Thoracic aorta (tissue), 2 donors: ENCODE measurements at regions not wholly inside any gene's neighbourhood (a gene's known extent, or its start where the extent isn't known, plus 50 kb on each side); places are given as distances from the start of the nearest gene placed in this dataset.

Experiments
- ATAC-seq: fragments of 150-250 bp; one replicate; pipeline ENCODE4 v1.8.0; 2017; ENCODE audit warnings: low read depth; ENCODE audit not compliant: insufficient number of reproducible peaks, low FRiP score
- DNase-seq: peaks from one replicate; pipeline ENCODE4 v3.0.0-alpha.2; 2020; ENCODE audit warnings: low spot score
- H3K27ac ChIP-seq, 2 donors: fragments of 200-600 bp; sonication (generic); 1 replicate in 1 of 2; 2 replicates in 1 of 2; pipeline ENCODE4 v1.5.1; 2016; ENCODE audit warnings: mild to moderate bottlenecking in 2 of 2, moderate library complexity in 2 of 2
- H3K27me3 ChIP-seq: fragments of 200-600 bp; sonication (generic); replicated peaks from 2 replicates; pipeline ENCODE4 v1.6.0; 2016; ENCODE audit warnings: mild to moderate bottlenecking; ENCODE audit not compliant: insufficient read depth
- H3K36me3 ChIP-seq: fragments of 200-600 bp; sonication (generic); one replicate; pipeline ENCODE4 v1.5.1; 2016
- H3K4me1 ChIP-seq, 2 donors: fragments of 200-600 bp; sonication (generic); 1 replicate in 1 of 2; 2 replicates in 1 of 2; pipeline versions ENCODE4 v1.5.1 to v1.6.0; 2016; ENCODE audit warnings: low read depth in 2 of 2, mild to moderate bottlenecking in 1 of 2; ENCODE audit not compliant: control insufficient read depth in 1 of 2
- H3K4me3 ChIP-seq: fragments of 200-600 bp; sonication (generic); 2 replicates; pipeline ENCODE4 v1.5.1; 2016; ENCODE audit warnings: mild to moderate bottlenecking
- H3K9me3 ChIP-seq: fragments of 200-600 bp; sonication (generic); 2 replicates; pipeline ENCODE4 v1.5.1; 2016
- TF ChIP-seq, protein P1 (sequence below): fragments of 200-600 bp; sonication (generic); IDR thresholded peaks from one replicate; pipeline ENCODE4 v1.5.1; 2019; ENCODE audit warnings: antibody characterized with exemption

GRCh38 chr14:45361727-45362126, 108.7 kb upstream of the MIS18BP1 start:
- H3K27me3 ChIP-seq = no peaks in the 10 kb centered on the region
- H3K4me3 ChIP-seq = no peak overlapping the region
- TF ChIP-seq, protein P1, sequence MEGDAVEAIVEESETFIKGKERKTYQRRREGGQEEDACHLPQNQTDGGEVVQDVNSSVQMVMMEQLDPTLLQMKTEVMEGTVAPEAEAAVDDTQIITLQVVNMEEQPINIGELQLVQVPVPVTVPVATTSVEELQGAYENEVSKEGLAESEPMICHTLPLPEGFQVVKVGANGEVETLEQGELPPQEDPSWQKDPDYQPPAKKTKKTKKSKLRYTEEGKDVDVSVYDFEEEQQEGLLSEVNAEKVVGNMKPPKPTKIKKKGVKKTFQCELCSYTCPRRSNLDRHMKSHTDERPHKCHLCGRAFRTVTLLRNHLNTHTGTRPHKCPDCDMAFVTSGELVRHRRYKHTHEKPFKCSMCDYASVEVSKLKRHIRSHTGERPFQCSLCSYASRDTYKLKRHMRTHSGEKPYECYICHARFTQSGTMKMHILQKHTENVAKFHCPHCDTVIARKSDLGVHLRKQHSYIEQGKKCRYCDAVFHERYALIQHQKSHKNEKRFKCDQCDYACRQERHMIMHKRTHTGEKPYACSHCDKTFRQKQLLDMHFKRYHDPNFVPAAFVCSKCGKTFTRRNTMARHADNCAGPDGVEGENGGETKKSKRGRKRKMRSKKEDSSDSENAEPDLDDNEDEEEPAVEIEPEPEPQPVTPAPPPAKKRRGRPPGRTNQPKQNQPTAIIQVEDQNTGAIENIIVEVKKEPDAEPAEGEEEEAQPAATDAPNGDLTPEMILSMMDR = no peak
- no peaks in the 10 kb centered on the region for H3K9me3 ChIP-seq
- no peak for DNase-seq
- H3K27ac ChIP-seq = no peak overlapping the region
- no peaks in the 10 kb centered on the region for H3K36me3 ChIP-seq
- no peak for ATAC-seq
- H3K4me1 ChIP-seq = no peaks in the 10 kb centered on the region

DNA sequence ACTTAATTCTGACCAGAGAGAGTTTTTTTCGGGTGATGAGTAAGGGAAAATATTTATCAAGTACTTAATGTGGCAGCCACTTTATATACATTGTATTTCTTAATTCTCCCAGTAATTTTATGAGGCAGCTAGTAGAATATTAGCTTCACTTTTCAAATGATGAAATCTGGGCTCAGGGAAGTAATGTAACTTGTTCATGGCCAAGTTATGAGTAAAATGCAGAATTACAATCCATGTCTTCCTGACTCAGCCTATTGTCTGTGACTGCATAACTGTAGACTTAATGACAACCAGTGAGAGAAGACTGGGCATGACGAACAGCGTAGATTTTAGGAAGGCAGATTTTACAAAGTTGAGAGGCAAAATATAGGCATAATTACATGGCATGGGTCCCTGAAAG, 106.7 kb upstream of the MIS18BP1 start:
- H3K27me3 ChIP-seq = no peaks in the 10 kb centered on the region
- ATAC-seq = no peak
- H3K27ac ChIP-seq = no peak overlapping the region
- TF ChIP-seq, protein P1 = no peak
- no peaks in the 10 kb centered on the region for H3K36me3 ChIP-seq
- no peaks in the 10 kb centered on the region for H3K4me1 ChIP-seq
- no peak overlapping the region for H3K4me3 ChIP-seq
- no peak for DNase-seq
- no peaks in the 10 kb centered on the region for H3K9me3 ChIP-seq

DNA sequence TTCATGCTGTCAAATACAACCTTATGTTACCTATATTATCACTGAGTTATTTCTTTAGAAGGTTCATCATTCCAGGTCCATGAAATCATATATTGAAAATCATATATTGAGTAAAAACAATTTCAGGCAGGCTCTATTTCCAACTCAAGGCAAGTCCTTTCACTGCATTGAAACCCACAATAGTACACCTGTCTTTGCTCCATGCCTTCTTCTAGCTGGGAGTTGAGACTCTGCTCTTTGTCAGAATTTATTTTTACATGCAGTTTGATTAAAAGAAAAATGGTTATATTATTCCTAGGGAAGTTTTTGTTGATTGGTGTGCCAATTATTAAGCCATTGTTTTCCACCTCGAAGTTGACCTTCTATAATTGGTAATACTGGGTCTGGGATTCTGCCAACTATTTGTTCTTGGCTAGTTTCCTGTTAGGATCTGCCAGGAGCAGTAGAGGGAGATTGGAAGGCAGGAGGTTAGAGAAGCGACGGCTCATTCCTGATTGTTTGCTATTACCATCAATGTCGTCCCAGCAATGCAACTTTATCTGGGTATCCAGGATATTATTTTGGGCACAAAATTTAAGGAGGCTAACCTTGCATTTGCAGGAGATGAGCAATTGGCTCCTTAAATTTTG, 79.5 kb upstream of the MIS18BP1 start:
- TF ChIP-seq, protein P1 = no peak
- H3K36me3 ChIP-seq = no peaks in the 10 kb centered on the region
- no peak for ATAC-seq

GRCh38 chr14:45308745-45309397, 55.9 kb upstream of the MIS18BP1 start:
- Histone ChIP-seq H3K36me3 (no peaks in the 10 kb centered on the region), H3K27me3 (no peaks in the 10 kb centered on the region), H3K4me3 (no peak overlapping the region), H3K27ac (no peak overlapping the region), H3K4me1 (no peaks in the 10 kb centered on the region), H3K9me3 (no peaks in the 10 kb centered on the region)
- DNase-seq (no peak), ATAC-seq (no peak)
- TF ChIP-seq, protein P1 = no peak

More for the DNA sequence above, 79.5 kb upstream of the MIS18BP1 start:
- H3K9me3 ChIP-seq = peaks cover 5% of the 10 kb centered on the region
- H3K27me3 ChIP-seq = no peaks in the 10 kb centered on the region
- H3K4me3 ChIP-seq = no peak overlapping the region
- peaks cover 0 to 7% of the 10 kb centered on the region in 2 donors for H3K4me1 ChIP-seq
- no peak overlapping the region for H3K27ac ChIP-seq
- no peak for DNase-seq
